VCaP (cell line): ENCODE measurements at regions not wholly inside any gene's neighbourhood (a gene's known extent, or its start where the extent isn't known, plus 50 kb on each side); places are given as distances from the start of the nearest gene placed in this dataset.
A peak's percentile ranks its signal among the peaks of the same experiment; 100 is the strongest.

Experiments
- H3K27ac ChIP-seq: fragments of 450-650 bp; 2 replicates; pipeline ENCODE4 v1.5.1; 2017
- CTCF ChIP-seq: fragments of 450-650 bp; conservative IDR thresholded peaks from 2 replicates; pipeline ENCODE4 v1.5.1; 2017; ENCODE audit warnings: mild to moderate bottlenecking, moderate library complexity

- TF ChIP-seq CTCF: no peak
- no peak overlapping the region for H3K27ac ChIP-seq
These were observed 221.7 kb downstream of the ALG10B start for GRCh38 chr12:38538319-38538718.

GRCh38 chr12:38540156-38540555, 223.6 kb downstream of the ALG10B start:
- TF ChIP-seq CTCF: no peak
- H3K27ac ChIP-seq: no peak overlapping the region

GRCh38 chr12:38541849-38542248, 225.3 kb downstream of the ALG10B start:
- H3K27ac ChIP-seq: no peak overlapping the region
- TF ChIP-seq CTCF: no peak

- no peak overlapping the region for H3K27ac ChIP-seq
- no peak for TF ChIP-seq CTCF
These were observed 226.6 kb downstream of the ALG10B start for GRCh38 chr12:38543151-38543550.

- H3K27ac ChIP-seq: no peak overlapping the region
- TF ChIP-seq CTCF: no peak
These were observed 227.9 kb downstream of the ALG10B start for GRCh38 chr12:38544330-38545066.

- no peak for TF ChIP-seq CTCF
- no peak overlapping the region for H3K27ac ChIP-seq
These were observed 231.0 kb downstream of the ALG10B start for GRCh38 chr12:38547586-38547985.

GRCh38 chr12:38555620-38556591, 239.3 kb downstream of the ALG10B start:
- peak; percentile 73 for TF ChIP-seq CTCF
- peak overlapping the region; percentile 62 for H3K27ac ChIP-seq
